ENCODE measurements at regions not wholly inside any gene's neighbourhood (a gene's known extent, or its start where the extent isn't known, plus 50 kb on each side); places are given as distances from the start of the nearest gene placed in this dataset.
A peak's percentile ranks its signal among the peaks of the same experiment; 100 is the strongest.
"Not testable (repeated sequence)": the region's sequence is repeated elsewhere in the genome, so short reads cannot be mapped to it uniquely, and the experiment has no call there.

- not testable (repeated sequence) for DNase-seq (ENCODE audit: low read depth in 3 of 3, low spot score in 2 of 3)
Measured at GRCh38 chrX:150230952-150231351, 132.2 kb upstream of the MAMLD1 start.

GRCh38 chrX:150231368-150231767 is 131.7 kb upstream of the MAMLD1 start:
- DNase-seq (ENCODE audit: low read depth in 3 of 3, low spot score in 2 of 3): not testable (repeated sequence)

- DNase-seq (ENCODE audit: low read depth in 3 of 3, low spot score in 2 of 3): not testable (repeated sequence)
Measured at GRCh38 chrX:150232222-150232621, 130.9 kb upstream of the MAMLD1 start.

- DNase-seq (ENCODE audit: low read depth in 3 of 3, low spot score in 2 of 3): no peak
Measured at GRCh38 chrX:150234126-150234525, 129.0 kb upstream of the MAMLD1 start.

- no peak for DNase-seq (ENCODE audit: low read depth in 3 of 3, low spot score in 2 of 3)
Measured at GRCh38 chrX:150236327-150236726, 126.8 kb upstream of the MAMLD1 start.

GRCh38 chrX:150238632-150239382 is 124.3 kb upstream of the MAMLD1 start:
- no peak for DNase-seq (ENCODE audit: low read depth in 3 of 3, low spot score in 2 of 3)

- DNase-seq (ENCODE audit: low read depth in 3 of 3, low spot score in 2 of 3): no peak
Measured at GRCh38 chrX:150239946-150240642, 123.0 kb upstream of the MAMLD1 start.

- DNase-seq (ENCODE audit: low read depth in 3 of 3, low spot score in 2 of 3): no peak
Measured at GRCh38 chrX:150240643-150240970, 122.5 kb upstream of the MAMLD1 start.

- no peak for DNase-seq (ENCODE audit: low read depth in 3 of 3, low spot score in 2 of 3)
Measured at GRCh38 chrX:150253959-150254620, 109.0 kb upstream of the MAMLD1 start.

GRCh38 chrX:150254909-150255308 is 108.2 kb upstream of the MAMLD1 start:
- DNase-seq (ENCODE audit: low read depth in 3 of 3, low spot score in 2 of 3): no peak

- DNase-seq (ENCODE audit: low read depth in 3 of 3, low spot score in 2 of 3): no peak
Measured at GRCh38 chrX:150255441-150256296, 107.4 kb upstream of the MAMLD1 start.

- DNase-seq (ENCODE audit: low read depth in 3 of 3, low spot score in 2 of 3): no peak
Measured at GRCh38 chrX:150256297-150256650, 106.8 kb upstream of the MAMLD1 start.

- DNase-seq (ENCODE audit: low read depth in 3 of 3, low spot score in 2 of 3): no peak
Measured at GRCh38 chrX:150257353-150258175, 105.6 kb upstream of the MAMLD1 start.

GRCh38 chrX:150258176-150258425 is 105.0 kb upstream of the MAMLD1 start:
- no peak for DNase-seq (ENCODE audit: low read depth in 3 of 3, low spot score in 2 of 3)

GRCh38 chrX:150258463-150259430 is 104.4 kb upstream of the MAMLD1 start:
- DNase-seq (ENCODE audit: low read depth in 3 of 3, low spot score in 2 of 3): no peak

GRCh38 chrX:150262456-150262855 is 100.7 kb upstream of the MAMLD1 start:
- DNase-seq (ENCODE audit: low read depth in 3 of 3, low spot score in 2 of 3): no peak

- no peak for DNase-seq (ENCODE audit: low read depth in 3 of 3, low spot score in 2 of 3)
Measured at GRCh38 chrX:150268839-150269355, 94.2 kb upstream of the MAMLD1 start.

GRCh38 chrX:150269605-150270254 is 93.4 kb upstream of the MAMLD1 start:
- DNase-seq (ENCODE audit: low read depth in 3 of 3, low spot score in 2 of 3): peak in 2 of 3 donors; percentile 5 to 15

GRCh38 chrX:150270622-150271021 is 92.5 kb upstream of the MAMLD1 start:
- no peak for DNase-seq (ENCODE audit: low read depth in 3 of 3, low spot score in 2 of 3)

Measured in right renal cortex interstitium (tissue), 3 donors.